ENCODE measurements at regions not wholly inside any gene's neighbourhood (a gene's known extent, or its start where the extent isn't known, plus 50 kb on each side); places are given as distances from the start of the nearest gene placed in this dataset.

DNA sequence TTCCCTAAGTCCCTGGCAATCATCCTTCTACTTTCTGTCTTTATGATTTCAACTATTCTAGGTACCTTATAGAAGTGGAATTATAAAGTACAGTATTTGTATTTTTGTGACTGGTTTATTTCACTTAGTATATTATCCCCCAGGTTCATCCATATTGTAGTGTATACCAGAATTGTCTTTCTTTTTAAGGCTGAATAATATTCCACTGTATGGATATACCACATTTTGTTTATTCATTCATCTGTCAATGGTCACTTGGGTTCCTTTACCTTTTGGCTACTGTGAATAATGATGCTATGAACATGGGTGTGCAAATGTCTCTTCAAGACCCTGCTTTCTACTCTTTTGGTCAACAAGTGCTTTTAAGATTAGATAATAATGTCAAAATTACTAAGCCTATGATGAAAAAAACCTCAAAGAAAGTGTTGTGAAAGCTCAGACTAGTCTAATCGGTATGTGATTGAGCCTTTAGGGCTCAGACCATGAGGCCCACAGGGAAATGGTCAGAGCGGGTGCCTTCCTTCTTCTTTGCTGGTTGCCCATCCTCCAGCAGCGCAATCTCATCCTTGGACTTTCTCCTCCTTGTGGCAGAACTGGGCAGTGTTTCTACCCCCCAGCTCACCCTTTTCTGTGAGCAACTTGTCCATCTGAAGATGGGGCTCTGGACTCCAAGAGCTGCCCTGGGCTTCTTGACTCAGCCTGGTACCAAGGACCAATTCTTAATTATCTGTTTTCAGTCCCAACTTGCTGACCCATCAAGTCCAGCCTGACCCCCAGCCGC lies 105.4 kb downstream of the TTC8 start:
- no peak for TF ChIP-seq EZH2 (IDR thresholded peaks at IDR 0.05; ENCODE audit: insufficient read depth, low read length)
- TF ChIP-seq, protein P1, sequence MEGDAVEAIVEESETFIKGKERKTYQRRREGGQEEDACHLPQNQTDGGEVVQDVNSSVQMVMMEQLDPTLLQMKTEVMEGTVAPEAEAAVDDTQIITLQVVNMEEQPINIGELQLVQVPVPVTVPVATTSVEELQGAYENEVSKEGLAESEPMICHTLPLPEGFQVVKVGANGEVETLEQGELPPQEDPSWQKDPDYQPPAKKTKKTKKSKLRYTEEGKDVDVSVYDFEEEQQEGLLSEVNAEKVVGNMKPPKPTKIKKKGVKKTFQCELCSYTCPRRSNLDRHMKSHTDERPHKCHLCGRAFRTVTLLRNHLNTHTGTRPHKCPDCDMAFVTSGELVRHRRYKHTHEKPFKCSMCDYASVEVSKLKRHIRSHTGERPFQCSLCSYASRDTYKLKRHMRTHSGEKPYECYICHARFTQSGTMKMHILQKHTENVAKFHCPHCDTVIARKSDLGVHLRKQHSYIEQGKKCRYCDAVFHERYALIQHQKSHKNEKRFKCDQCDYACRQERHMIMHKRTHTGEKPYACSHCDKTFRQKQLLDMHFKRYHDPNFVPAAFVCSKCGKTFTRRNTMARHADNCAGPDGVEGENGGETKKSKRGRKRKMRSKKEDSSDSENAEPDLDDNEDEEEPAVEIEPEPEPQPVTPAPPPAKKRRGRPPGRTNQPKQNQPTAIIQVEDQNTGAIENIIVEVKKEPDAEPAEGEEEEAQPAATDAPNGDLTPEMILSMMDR (IDR thresholded peaks at IDR 0.05; ENCODE audit: insufficient read depth, low read depth, low read length), result no peak

Measured in astrocyte (in vitro differentiated cells and primary cell).